Forelimb muscle (tissue), 1 donor: ENCODE measurements at regions not wholly inside any gene's neighbourhood (a gene's known extent, or its start where the extent isn't known, plus 50 kb on each side); places are given as distances from the start of the nearest gene placed in this dataset.

ENCODE experiments used
- DNase-seq: peaks from one replicate; pipeline ENCODE4 v3.0.0-alpha.2; 2013; ENCODE audit warnings: low read depth

DNA sequence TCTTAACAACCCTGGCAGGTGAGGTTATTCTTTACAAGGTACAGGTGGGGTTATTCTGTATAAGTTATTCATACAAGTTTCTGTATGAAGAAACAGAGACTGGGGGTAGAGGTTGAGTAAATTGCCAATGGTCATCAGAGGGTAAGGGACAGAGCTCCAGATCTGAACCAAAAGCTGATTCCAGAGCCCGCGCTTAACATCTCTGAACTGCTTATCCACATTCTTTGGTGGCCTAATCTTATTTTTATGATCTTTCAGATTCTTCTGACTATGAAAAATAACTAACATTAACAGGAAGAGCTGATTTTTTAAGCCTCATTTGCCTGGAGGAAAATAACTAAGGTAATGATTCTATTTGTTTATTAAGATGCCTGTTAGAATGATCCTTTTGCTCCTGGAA lies 63.9 kb upstream of the BARHL2 start:
- no peak for DNase-seq

DNA sequence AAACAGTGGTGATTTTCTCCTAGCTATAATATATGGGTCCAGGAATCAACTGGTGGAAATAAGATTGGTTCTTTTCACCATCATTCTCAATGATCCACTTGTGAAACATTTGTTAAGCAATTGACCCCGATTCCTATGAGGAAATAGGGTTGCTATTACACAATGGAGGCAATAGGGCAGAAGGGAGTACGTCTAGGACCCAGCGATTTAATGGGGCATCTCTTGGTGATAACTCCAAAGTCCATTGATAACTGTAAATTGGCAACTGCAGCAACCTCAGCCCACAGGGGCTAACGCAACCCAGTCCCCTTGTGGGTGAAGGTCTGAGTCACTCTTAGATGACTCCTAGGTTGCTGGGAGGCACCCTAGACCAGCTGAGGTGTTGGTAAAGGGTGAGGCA lies 62.5 kb upstream of the BARHL2 start:
- no peak for DNase-seq

DNA sequence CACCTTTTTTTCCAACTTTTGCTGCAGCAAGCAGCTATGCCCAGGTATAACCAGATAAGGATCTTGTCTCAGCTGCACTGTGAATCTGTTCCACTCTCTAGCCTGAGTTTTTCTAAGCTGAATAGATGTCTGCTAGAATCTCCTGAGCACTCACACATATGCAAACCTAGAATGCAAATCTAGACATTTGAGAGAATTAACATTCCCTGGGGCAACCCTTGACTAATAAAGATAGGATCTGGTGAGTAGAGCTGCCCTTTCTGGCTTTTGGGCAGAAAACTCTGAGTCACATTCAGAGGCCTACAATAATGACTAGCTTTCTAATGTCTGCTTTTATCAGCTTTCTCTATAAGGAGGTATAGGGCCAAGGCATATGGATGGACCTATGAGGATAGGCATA lies 61.4 kb upstream of the BARHL2 start:
- DNase-seq: no peak

DNA sequence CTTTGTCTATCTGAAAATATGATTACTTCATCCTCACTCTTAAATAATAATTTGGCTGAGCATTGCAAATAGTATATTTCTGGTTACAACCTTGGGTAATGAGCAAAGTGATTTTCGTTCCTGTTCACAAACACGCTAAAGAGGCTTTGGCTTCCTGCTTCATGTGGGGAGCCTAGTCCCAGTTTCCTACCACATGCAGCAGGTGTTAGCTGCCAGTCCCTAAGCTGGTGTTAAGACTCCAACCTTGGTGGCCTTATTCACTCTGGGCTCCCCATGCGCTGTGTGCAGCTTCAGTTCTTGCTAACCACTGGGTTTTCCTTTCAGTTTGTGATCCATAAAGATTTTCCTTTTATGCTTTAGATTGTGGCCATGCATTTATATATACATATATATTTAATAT lies 56.7 kb upstream of the BARHL2 start:
- no peak for DNase-seq

DNA sequence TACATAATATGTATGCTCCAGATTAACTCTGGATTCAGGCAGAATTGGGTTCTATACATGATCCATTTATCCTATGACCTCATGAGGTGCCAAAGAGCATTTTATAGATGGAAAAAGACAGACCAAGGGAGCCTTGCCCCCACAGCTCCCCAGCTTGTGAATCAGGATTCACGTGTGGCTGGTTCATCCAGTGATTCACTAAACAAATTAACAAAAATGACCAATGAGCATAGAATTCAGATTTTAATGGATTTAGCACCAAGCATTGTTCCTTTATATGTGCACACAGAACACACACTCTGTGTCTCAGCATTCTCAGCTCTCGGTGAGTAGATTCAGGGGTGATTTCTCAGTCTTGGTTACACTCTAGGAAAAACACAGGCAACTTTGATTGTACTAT lies 51.7 kb upstream of the BARHL2 start:
- no peak for DNase-seq

DNA sequence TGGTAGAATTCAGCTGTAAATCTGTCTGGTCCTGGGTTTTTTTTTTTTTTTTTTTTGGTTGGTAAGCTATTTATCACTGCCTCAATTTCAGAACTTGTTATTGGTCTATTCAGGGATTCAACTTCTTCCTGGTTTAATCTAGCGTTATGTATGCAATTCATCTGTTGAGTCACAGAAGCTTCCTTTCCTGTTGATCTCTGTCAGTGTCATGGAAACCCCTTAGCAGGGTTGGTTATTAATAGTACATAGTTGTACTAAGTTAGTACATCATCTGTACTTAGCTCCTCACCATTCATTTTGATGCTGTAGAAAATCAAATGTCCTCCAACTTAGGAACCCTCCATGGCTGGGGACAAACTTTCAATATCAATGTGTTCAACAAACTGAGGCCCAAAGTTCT lies 51.0 kb upstream of the BARHL2 start:
- DNase-seq: no peak
